ENCODE measurements at regions not wholly inside any gene's neighbourhood (a gene's known extent, or its start where the extent isn't known, plus 50 kb on each side); places are given as distances from the start of the nearest gene placed in this dataset.
"Not testable (repeated sequence)": the region's sequence is repeated elsewhere in the genome, so short reads cannot be mapped to it uniquely, and the experiment has no call there.

GRCh38 chr14:51465486-51465885, 186.2 kb upstream of the FRMD6 start:
- no peaks in the 10 kb centered on the region for H3K36me3 ChIP-seq (replicated peaks in 1 of 2)
- H3K4me1 ChIP-seq (replicated peaks in 1 of 2): no peaks in the 10 kb centered on the region
- TF ChIP-seq POLR2A (IDR thresholded peaks at IDR 0.05) (no peak), CTCF (IDR thresholded peaks at IDR 0.05) (no peak)
- H3K4me3 ChIP-seq: no peak overlapping the region
- DNase-seq: no peak
- intact Hi-C loops (cut with DNase I): no loop called here
- H3K9me3 ChIP-seq (replicated peaks in 1 of 3): no peaks in the 10 kb centered on the region
- no peak overlapping the region for H3K27ac ChIP-seq
- H3K27me3 ChIP-seq: no peaks in the 10 kb centered on the region
- WGBS, 4 donors: 92 to 97% (median 96%) methylated on average over 1 of the region's 1 CpG

DNA sequence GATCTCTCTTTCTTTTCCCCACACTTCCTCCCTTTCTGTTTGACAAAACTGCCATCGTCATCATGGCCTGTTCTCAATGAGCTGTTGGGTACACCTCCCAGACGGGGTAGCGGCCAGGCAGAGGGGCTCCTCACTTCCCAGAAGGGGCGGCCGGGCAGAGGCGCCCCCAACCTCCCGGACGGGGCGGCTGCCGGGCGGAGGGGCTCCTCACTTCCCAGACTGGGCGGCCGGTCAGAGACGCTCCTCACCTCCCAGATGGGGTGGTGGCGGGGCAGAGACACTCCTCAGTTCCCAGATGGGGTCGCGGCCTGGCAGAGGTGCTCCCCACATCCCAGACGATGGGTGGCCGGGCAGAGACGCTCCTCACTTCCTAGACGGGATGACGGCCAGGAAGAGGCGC, 184.3 kb upstream of the FRMD6 start:
- H3K36me3 ChIP-seq (replicated peaks in 1 of 2); H3K27ac ChIP-seq; H3K4me3 ChIP-seq; H3K9me3 ChIP-seq (replicated peaks in 1 of 3); DNase-seq; H3K4me1 ChIP-seq (replicated peaks in 1 of 2); H3K27me3 ChIP-seq; intact Hi-C loops (cut with DNase I): not testable (repeated sequence)
- WGBS, 4 donors: 94 to 95% (median 95%) methylated on average over 7 to 23 of the region's 23 CpGs

DNA sequence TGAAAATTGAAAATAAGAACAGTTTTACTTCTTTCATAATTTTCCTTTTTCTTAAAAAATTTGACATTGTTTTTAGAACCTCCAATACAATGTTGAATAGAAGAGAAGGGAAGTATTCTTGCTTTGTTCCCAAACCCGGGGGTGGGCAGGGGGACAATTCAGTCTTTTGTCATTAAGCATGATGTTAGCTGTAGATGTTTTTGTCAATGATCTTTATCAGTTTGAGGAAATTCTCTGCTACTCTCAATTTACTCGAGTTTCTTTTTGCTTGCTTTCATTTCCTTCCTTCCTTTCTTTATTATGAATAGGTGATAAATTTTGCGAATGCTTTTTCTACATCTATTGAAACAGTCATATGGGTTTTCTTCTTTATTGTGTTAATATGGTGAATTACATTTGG, 183.2 kb upstream of the FRMD6 start:
- Histone ChIP-seq H3K4me3 (no peak overlapping the region), H3K27ac (no peak overlapping the region), H3K27me3 (no peaks in the 10 kb centered on the region), H3K9me3 (replicated peaks in 1 of 3) (no peaks in the 10 kb centered on the region), H3K36me3 (replicated peaks in 1 of 2) (no peaks in the 10 kb centered on the region), H3K4me1 (replicated peaks in 1 of 2) (peaks cover 0 to 3% of the 10 kb centered on the region in 2 donors)
- DNase-seq: no peak
- WGBS, 4 donors: 74 to 79% (median 75%) methylated on average over 3 of the region's 3 CpGs
- no peak for TF ChIP-seq POLR2A (IDR thresholded peaks at IDR 0.05)
- no peak for TF ChIP-seq CTCF (IDR thresholded peaks at IDR 0.05)
- intact Hi-C loops (cut with DNase I): no loop called here

DNA sequence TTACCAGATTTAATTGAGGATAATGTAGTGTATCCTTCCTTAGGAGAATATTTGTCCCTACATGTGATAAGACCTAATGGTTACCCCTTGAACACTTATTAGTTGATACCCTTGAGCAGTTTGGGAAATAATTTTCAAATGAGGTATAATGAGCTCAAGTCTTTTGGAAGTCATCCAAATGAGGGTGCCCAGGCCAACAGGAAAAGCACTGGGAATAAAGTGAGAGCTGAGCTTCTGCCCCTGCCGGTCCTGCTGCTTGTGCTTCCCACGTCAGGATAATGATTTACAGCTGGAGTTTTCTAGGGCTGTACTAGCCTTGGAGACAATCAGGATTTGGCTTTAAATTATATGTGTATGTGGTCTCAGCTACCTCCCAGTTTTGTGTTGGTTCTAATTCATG, 178.8 kb upstream of the FRMD6 start:
- intact Hi-C loops (cut with DNase I): no loop called here
- no peak for DNase-seq
- TF ChIP-seq CTCF (IDR thresholded peaks at IDR 0.05) (no peak), POLR2A (IDR thresholded peaks at IDR 0.05) (no peak)
- Histone ChIP-seq H3K9me3 (replicated peaks in 1 of 3) (no peaks in the 10 kb centered on the region), H3K36me3 (replicated peaks in 1 of 2) (no peaks in the 10 kb centered on the region), H3K4me3 (no peak overlapping the region), H3K27me3 (no peaks in the 10 kb centered on the region), H3K4me1 (replicated peaks in 1 of 2) (peaks cover 0 to 3% of the 10 kb centered on the region in 2 donors), H3K27ac (no peak overlapping the region)
- WGBS, 4 donors: 35 to 55% (median 46%) methylated on average over 2 of the region's 2 CpGs

- no peaks in the 10 kb centered on the region for H3K9me3 ChIP-seq (replicated peaks in 1 of 3)
- H3K4me1 ChIP-seq (replicated peaks in 1 of 2): peaks cover 0 to 3% of the 10 kb centered on the region in 2 donors
- H3K36me3 ChIP-seq (replicated peaks in 1 of 2): no peaks in the 10 kb centered on the region
- TF ChIP-seq CTCF (IDR thresholded peaks at IDR 0.05): no peak
- TF ChIP-seq POLR2A (IDR thresholded peaks at IDR 0.05): no peak
- no peak for DNase-seq
- no peak overlapping the region for H3K27ac ChIP-seq
- no peak overlapping the region for H3K4me3 ChIP-seq
- H3K27me3 ChIP-seq: no peaks in the 10 kb centered on the region
- WGBS, 4 donors: 89 to 94% (median 92%) methylated on average over 4 of the region's 4 CpGs
- intact Hi-C loops (cut with DNase I): no loop called here
Observed at GRCh38 chr14:51473351-51473750, 178.4 kb upstream of the FRMD6 start.

Measured in adrenal gland (tissue), 9 donors.